ENCODE measurements at regions not wholly inside any gene's neighbourhood (a gene's known extent, or its start where the extent isn't known, plus 50 kb on each side); places are given as distances from the start of the nearest gene placed in this dataset.
A peak's percentile ranks its signal among the peaks of the same experiment; 100 is the strongest.

DNA sequence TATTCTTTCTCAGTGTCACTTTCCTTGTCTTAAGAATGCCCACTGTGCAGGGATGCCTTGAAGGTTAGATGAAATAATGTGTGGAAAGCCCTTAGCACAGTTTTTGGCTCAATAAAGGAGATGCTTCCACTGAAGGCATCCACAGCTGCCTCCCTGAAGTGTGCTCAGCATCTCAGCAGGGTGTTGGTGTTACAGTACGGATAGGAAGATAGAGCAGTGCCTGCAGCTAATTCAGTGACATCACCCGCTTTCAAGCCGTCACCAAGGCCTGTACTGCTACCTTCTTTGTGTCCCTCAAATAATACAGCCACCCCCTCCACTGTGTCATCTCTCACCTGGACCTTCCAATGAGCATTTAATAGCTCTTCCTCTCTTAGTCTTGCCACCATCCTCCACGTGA is 59.0 kb downstream of the NDUFS5 start:
- Mint-ChIP-seq H3K36me3 (ENCODE audit: low read depth) (peaks cover 2% of the 10 kb centered on the region), H3K4me3 (no peak overlapping the region), H3K27ac (peak overlapping the region; percentile 53), H3K27me3 (peaks cover 42% of the 10 kb centered on the region), H3K4me1 (peaks cover 17% of the 10 kb centered on the region)
- DNase-seq (no peak), ATAC-seq (no peak)
- H3K9me3 ChIP-seq (ENCODE audit: control insufficient read depth, low read length, poor library complexity, severe bottlenecking): no peaks in the 10 kb centered on the region

DNA sequence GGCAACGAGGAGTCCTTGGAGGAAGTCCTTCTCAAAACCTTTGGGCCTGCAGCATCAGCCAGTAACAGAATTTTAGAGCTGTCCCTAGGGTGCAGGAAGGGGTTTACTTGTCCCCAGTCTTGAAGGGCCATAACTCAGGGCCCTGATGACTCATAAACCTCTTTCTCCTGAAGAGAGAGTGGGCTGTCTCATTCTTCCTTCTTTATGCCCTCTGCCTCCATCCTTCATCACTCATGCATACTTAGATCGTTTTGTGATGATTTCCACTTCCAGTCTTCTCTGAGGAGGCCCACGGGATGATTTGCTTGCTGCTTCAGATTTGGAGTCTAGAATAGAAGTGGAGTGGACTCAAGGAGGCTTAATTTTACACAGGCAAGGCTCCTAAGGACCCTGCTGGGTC is 60.2 kb downstream of the NDUFS5 start:
- DNase-seq (no peak), ATAC-seq (no peak)
- no peaks in the 10 kb centered on the region for H3K9me3 ChIP-seq (ENCODE audit: control insufficient read depth, low read length, poor library complexity, severe bottlenecking)
- Mint-ChIP-seq H3K27me3 (peaks cover 36% of the 10 kb centered on the region), H3K4me3 (no peak overlapping the region), H3K4me1 (peaks cover 28% of the 10 kb centered on the region), H3K36me3 (ENCODE audit: low read depth) (peaks cover 2% of the 10 kb centered on the region), H3K27ac (no peak overlapping the region)

DNA sequence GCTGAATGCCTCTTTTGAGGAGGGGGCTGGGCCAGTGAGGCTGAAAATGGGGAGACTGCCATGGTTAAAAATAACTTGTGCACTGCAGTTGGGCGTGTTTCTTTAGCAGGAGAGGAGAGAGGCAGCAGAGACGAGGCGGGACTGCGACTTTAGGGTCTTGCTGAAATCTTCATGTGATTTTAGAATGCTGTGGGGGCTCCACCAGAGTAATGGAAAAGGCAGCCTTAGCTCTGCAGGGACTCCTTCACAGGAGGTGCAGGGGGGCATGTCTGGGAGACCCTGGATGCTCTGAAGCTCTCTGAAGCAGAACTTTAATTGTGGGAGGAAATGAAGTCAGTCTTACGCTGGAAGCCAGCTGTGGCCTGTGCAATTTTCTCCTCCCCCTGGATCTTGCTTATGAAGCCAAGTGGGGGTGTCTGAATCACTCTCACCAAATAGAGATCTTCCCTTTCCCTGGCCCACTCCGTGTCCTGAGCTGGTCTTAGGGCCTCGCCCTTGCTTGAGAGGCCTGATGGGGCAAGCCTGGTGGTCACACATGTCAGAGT is 60.8 kb downstream of the NDUFS5 start:
- Mint-ChIP-seq H3K4me3 (no peak overlapping the region), H3K4me1 (peaks cover 31% of the 10 kb centered on the region), H3K27ac (no peak overlapping the region), H3K36me3 (ENCODE audit: low read depth) (peaks cover 2% of the 10 kb centered on the region), H3K27me3 (peaks cover 36% of the 10 kb centered on the region)
- DNase-seq: no peak
- ATAC-seq: no peak
- H3K9me3 ChIP-seq (ENCODE audit: control insufficient read depth, low read length, poor library complexity, severe bottlenecking): no peaks in the 10 kb centered on the region

DNA sequence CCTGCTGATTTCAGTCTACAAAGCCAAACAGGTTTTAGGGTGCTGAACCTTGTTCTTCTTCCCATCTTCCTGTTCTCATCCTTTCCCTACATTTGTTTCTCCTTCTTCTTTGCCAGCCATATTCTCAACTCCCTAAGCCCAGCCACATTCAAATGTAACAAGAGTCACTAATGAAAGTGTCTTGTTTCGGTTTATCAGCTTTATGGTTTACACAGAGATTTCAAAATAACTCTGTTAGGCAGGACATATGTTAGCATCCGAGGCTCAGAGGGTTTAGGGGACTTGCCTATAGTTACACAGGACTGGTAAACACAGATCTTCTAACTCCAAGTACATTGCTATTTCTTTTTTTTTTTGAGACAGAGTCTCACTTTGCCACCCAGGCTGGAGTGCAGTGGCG is 61.3 kb downstream of the NDUFS5 start:
- DNase-seq: no peak
- H3K9me3 ChIP-seq (ENCODE audit: control insufficient read depth, low read length, poor library complexity, severe bottlenecking): no peaks in the 10 kb centered on the region
- H3K27me3 Mint-ChIP-seq: peaks cover 31% of the 10 kb centered on the region
- H3K4me1 Mint-ChIP-seq: peaks cover 28% of the 10 kb centered on the region
- H3K4me3 Mint-ChIP-seq: no peak overlapping the region
- H3K36me3 Mint-ChIP-seq (ENCODE audit: low read depth): no peaks in the 10 kb centered on the region
- no peak overlapping the region for H3K27ac Mint-ChIP-seq
- no peak for ATAC-seq

DNA sequence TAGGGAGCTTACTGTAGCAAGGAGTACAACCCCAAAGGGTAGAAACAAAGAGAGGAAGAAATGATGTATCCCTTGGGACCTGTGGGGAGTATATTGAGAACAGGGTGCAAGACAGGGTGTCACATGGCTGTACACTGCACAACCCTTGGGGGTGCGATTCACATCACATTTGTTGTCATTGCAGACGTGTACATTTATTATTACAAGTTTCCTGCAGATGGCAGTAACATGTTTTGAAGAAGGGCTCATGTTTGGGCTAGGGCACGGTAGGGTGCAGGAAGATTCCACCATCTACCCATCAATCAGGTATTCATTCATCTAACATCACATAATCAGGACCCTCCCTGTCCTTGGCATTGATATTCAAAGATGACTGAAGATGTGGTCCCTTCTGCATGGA is 62.5 kb downstream of the NDUFS5 start:
- no peak for DNase-seq
- ATAC-seq: no peak
- Mint-ChIP-seq H3K36me3 (ENCODE audit: low read depth) (no peaks in the 10 kb centered on the region), H3K4me3 (peak overlapping the region; percentile 41), H3K27me3 (peaks cover 19% of the 10 kb centered on the region), H3K4me1 (peaks cover 28% of the 10 kb centered on the region), H3K27ac (no peak overlapping the region)
- no peaks in the 10 kb centered on the region for H3K9me3 ChIP-seq (ENCODE audit: control insufficient read depth, low read length, poor library complexity, severe bottlenecking)

DNA sequence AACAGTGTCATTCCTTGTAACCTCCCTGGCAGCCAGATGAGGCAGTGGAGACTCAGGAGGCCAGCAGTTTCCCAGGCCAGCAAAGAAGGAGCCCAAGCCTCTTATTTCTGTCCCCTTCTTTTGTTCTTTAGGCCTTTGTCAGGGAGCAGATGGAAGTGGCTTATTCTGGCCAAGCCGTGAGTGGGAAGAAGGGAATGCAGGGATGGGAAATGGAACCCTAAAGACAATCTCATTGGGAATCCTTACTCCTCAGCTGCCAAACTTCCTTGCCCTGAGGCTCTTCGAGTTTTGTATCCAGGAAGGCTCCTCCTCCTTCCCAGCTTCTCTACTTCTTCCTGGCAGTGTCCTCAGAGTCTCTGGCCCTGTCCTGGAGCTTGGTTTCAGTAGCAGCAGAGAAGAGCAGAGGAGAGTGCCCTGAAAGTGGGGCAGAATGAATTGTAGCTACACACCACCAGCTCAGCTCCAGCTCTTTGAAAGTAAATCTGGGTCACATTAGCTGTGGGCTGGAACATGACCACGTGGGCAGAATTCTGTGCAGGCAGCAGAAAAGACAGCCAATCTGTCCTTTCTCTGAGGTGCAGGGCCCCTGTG is 63.9 kb downstream of the NDUFS5 start:
- Mint-ChIP-seq H3K4me3 (peak overlapping the region; percentile 67), H3K27ac (peak overlapping the region; percentile 82), H3K27me3 (peaks cover 7% of the 10 kb centered on the region), H3K36me3 (ENCODE audit: low read depth) (no peaks in the 10 kb centered on the region), H3K4me1 (peaks cover 28% of the 10 kb centered on the region)
- ATAC-seq (peak; percentile 90), DNase-seq (peak in 1 of 3 donors; percentile 23)
- H3K9me3 ChIP-seq (ENCODE audit: control insufficient read depth, low read length, poor library complexity, severe bottlenecking): no peaks in the 10 kb centered on the region

DNA sequence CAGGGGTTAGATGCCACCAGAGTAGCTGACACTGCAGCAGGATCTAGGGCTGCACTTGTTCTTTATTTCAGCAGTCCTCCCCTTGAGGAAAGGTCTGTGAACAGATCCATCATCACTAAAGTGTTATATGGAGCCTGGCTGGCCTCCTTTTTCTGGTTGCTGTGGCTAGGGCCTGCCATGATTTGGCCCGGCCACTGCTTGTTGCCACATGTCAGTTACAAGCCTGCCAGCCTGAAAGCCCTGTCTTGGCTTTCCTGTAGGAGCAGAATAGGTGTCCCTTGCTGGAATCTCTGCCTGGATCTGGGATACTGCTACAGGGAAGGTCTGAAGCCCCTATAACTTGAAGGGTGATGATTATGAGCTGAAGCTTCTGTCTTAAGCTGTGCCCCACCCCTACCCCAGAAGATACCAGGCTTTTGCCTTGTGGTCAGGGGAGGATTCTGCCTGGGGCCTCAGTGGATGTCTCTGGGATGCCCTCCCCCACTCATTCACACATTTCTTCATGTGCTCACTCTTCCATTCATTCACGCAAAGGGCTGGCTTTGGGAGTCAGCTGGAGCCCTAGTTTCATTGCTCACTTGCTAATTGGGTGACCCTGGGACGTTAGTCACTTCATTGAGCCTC is 64.7 kb downstream of the NDUFS5 start:
- no peak for ATAC-seq
- Mint-ChIP-seq H3K4me1 (peaks cover 28% of the 10 kb centered on the region), H3K36me3 (ENCODE audit: low read depth) (no peaks in the 10 kb centered on the region), H3K27ac (peak overlapping the region; percentile 82), H3K4me3 (peak overlapping the region; percentile 67), H3K27me3 (peaks cover 4% of the 10 kb centered on the region)
- H3K9me3 ChIP-seq (ENCODE audit: control insufficient read depth, low read length, poor library complexity, severe bottlenecking): no peaks in the 10 kb centered on the region
- DNase-seq: no peak

DNA sequence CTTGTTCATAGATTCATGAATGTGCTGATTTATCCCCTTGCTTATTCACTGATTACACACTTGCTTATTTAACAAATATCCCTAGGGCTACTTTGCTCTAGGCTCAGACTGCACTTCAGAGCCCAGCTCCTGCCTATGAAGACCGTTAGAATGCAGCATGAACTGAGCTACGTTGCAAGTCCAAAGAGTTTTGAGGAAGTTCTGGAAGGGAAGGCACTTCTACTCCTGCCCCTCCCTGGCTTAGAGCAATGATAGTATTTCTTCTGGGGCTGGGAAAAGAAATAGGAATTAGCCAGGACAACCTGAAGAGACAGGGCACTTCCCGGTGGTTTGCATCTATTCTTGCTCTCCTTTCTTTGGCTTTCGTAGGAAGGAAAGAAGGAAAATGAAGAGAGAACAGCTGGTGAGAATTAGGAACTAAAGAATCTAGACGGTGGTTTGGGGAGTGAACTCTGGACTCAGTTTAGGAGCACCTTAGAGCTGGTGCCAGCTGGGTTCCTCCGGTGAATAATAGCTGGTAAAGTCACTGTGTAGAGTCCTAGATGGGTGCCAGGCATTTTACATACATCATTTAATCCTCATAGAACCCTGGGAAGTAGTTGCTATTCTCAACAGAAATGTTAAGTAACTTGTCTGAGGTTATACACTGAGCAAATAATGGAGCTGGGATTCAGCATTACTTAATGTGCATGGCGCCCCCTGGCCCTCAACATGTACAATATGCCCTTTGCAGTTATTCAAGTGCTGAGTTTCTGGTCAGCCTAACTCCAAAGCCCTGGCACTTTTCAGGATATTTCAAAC is 65.9 kb downstream of the NDUFS5 start:
- H3K9me3 ChIP-seq (ENCODE audit: control insufficient read depth, low read length, poor library complexity, severe bottlenecking): no peaks in the 10 kb centered on the region
- no peaks in the 10 kb centered on the region for H3K36me3 Mint-ChIP-seq (ENCODE audit: low read depth)
- ATAC-seq: peak; percentile 74
- no peak overlapping the region for H3K4me3 Mint-ChIP-seq
- H3K4me1 Mint-ChIP-seq: peaks cover 27% of the 10 kb centered on the region
- no peak overlapping the region for H3K27ac Mint-ChIP-seq
- peak in 2 of 3 donors; percentile 27 to 37 for DNase-seq
- no peaks in the 10 kb centered on the region for H3K27me3 Mint-ChIP-seq

DNA sequence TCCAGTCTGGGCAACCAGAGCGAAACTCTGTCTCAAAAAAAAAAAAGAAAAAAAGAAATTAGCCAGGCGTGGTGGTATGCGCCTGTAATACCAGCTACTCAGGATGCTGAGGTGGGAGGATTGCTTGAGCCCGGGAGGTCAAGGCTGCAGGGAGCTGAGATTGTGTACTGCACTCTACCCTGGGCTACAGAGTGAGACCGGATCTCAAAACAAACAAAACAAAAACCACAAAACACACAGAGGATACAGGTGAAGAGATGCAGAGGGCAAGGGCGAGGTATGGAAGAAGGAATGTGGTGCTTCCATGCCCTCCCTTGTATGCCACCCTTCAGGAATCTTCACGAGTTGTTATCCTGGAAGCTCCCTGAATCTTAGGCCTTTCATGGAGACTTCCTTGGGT is 68.5 kb downstream of the NDUFS5 start:
- no peaks in the 10 kb centered on the region for H3K9me3 ChIP-seq (ENCODE audit: control insufficient read depth, low read length, poor library complexity, severe bottlenecking)
- Mint-ChIP-seq H3K27me3 (no peaks in the 10 kb centered on the region), H3K36me3 (ENCODE audit: low read depth) (no peaks in the 10 kb centered on the region), H3K27ac (no peak overlapping the region), H3K4me3 (no peak overlapping the region), H3K4me1 (peaks cover 26% of the 10 kb centered on the region)
- DNase-seq: no peak
- ATAC-seq: no peak

DNA sequence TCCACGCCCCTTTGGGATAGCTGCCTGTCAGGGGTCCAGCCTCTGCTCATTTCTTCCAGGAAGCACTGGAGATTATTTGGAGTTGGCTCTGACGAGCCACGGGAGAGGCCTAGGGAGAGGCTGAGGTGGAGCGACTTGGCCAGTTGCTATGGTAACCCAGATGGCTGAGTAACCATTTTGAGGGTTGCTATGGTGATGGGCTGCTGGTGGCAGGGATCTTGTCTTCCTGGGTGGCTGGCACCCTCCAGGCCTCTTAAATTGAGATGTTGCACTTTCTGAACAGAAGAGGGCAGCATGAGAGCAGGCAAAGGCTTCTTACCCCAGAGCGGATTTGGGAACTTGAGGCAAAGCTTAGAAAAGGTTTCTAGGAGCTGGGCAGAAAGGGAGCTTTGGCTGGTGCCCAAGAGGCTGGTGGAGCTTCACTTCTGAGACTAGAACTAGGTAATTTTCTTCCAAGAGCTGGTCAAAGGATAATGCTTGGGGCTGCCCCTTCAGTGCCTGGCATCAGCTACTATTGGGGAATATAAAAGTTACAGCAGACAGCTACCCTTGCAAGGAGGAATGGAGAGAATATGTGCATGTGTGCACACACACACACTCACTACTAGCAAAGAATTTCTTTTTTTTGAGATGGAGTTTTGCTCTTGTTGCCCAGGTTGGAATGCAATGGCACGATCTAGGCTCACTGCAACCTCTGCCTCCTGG is 72.5 kb downstream of the NDUFS5 start:
- no peak overlapping the region for H3K4me3 Mint-ChIP-seq
- DNase-seq (peak; percentile 28 to 51 (median 45)), ATAC-seq (peak; percentile 91)
- H3K9me3 ChIP-seq (ENCODE audit: control insufficient read depth, low read length, poor library complexity, severe bottlenecking): no peaks in the 10 kb centered on the region
- no peaks in the 10 kb centered on the region for H3K27me3 Mint-ChIP-seq
- peak overlapping the region; percentile 91 for H3K27ac Mint-ChIP-seq
- H3K4me1 Mint-ChIP-seq: peaks cover 18% of the 10 kb centered on the region
- H3K36me3 Mint-ChIP-seq (ENCODE audit: low read depth): no peaks in the 10 kb centered on the region

DNA sequence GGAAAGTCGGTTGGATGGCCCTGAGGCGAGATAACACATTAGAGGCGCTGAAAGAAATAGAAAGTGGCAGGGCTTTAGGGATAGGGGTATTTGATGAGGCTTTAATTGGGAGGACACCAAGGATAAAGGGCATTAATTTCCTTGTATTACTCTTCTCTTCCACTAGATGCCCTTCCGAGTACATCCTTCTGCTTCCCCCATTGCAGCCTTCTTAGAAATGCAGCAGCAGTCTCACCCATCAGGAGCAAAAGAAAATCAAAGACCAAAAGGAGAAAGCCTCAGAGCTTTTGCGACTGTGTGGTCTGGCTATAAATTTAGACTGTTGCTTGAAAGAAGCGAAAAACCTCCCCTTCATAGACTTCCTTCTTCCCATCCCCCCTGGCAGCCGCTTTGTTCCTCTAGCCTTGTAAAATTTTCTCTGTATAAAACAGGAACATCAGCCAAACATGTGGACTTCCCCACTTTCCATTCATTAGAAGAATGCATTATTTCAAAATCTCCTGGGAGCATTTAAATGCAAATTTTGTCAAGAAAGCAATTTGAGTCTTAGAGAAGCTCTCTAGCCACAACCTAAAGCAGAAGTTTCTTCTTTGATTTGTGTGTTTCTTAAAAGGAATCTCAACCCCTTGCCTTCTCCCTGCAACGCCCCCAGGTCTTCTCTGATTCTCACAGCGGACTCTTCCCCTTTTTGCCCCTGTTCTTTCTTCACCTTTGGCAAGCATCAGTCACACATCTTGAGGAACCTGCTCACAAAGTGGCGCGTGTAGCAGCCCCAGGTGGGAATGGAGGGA is 76.6 kb downstream of the NDUFS5 start:
- Mint-ChIP-seq H3K4me1 (peaks cover 32% of the 10 kb centered on the region), H3K27ac (no peak overlapping the region)
- H3K9me3 ChIP-seq (ENCODE audit: control insufficient read depth, low read length, poor library complexity, severe bottlenecking): no peaks in the 10 kb centered on the region

DNA sequence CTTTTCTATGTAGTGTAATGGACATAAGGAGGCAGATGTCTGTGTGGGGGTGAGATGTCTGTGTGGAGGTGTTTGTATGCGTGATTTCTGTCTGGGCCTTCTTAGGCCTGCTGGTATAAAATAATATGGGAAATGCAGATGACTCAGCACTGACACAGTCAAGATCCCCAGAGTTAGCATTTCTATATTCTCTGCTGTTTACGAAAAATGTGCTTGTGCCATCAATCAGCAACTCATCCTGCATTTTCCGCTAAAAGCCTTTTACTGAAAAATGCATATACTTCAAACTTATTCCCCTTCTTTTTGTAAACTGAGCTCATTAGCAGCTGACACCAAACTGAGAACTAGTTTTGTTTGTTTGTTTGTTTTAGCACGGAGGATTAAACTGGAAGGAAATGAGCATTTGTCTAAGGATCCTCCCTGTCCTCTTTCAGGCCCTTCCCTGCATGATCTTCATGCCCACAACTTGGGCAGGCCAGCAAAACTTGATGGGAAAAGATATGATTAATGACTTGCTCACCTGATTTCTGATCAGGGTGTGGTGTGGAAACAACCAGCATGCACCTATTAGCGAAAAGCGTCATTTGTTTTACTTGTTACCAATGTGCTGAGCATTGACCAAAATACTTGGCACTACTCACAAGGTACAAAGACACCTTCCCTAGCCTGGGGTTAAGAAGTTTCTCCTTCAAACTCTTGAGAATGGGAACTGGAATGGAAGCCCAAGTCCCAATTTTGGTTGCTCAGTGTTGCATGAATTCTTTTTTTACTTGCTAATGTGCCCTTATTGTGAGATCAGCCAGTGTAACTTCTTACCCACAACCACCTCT is 77.4 kb downstream of the NDUFS5 start:
- H3K27ac Mint-ChIP-seq: no peak overlapping the region

More for the DNA sequence above, 76.6 kb downstream of the NDUFS5 start:
- no peaks in the 10 kb centered on the region for H3K27me3 Mint-ChIP-seq
- H3K36me3 Mint-ChIP-seq (ENCODE audit: low read depth): no peaks in the 10 kb centered on the region
- H3K4me3 Mint-ChIP-seq: no peak overlapping the region
- ATAC-seq (peak; percentile 27), DNase-seq (no peak)

More for the DNA sequence above, 77.4 kb downstream of the NDUFS5 start:
- ATAC-seq: no peak
- peak overlapping the region; percentile 78 for H3K4me3 Mint-ChIP-seq
- peaks cover 29% of the 10 kb centered on the region for H3K4me1 Mint-ChIP-seq
- H3K27me3 Mint-ChIP-seq: no peaks in the 10 kb centered on the region
- no peaks in the 10 kb centered on the region for H3K9me3 ChIP-seq (ENCODE audit: control insufficient read depth, low read length, poor library complexity, severe bottlenecking)
- no peak for DNase-seq
- no peaks in the 10 kb centered on the region for H3K36me3 Mint-ChIP-seq (ENCODE audit: low read depth)

All from T-helper 17 cell (primary cell).